ENCODE measurements at regions not wholly inside any gene's neighbourhood (a gene's known extent, or its start where the extent isn't known, plus 50 kb on each side); places are given as distances from the start of the nearest gene placed in this dataset.

GRCh38 chr10:131544495-131544894, 233.0 kb upstream of the TCERG1L start:
- H3K4me2 ChIP-seq (ENCODE audit: insufficient read depth, insufficient read length, low read length) = no peak overlapping the region
- H4K91ac ChIP-seq (ENCODE audit: insufficient read length, low read depth, low read length) = no peak overlapping the region
- Mint-ChIP-seq H3K4me1 (peaks cover 8 to 13% of the 10 kb centered on the region in 2 experiments), H3K36me3 (ENCODE audit: insufficient read depth in 1 of 3, low read depth in 3 of 3) (no peaks in the 10 kb centered on the region), H3K27ac (no peak overlapping the region; a peak in 2 of 7 replicates), H3K4me3 (no peak overlapping the region), H3K9me3 (no peaks in the 10 kb centered on the region), H3K27me3 (ENCODE audit: low read depth) (no peaks in the 10 kb centered on the region; the same call in none of the 2 replicates)
- no peak overlapping the region for H3T11ph ChIP-seq (ENCODE audit: low read length)
- no peaks in the 10 kb centered on the region for H3K9me3 ChIP-seq (ENCODE audit: control insufficient read depth, low read depth, low read length)
- WGBS (ENCODE audit: extremely low coverage, insufficient read length, low lambda C conversion rate) = no CpG with 5 or more reads among the region's 8 CpGs
- H2BK20ac ChIP-seq (ENCODE audit: low read depth, low read length, poor library complexity, severe bottlenecking) = no peak overlapping the region
- no peaks in the 10 kb centered on the region for H4K20me1 ChIP-seq (ENCODE audit: control insufficient read depth, insufficient read depth, insufficient read length)
- no peak overlapping the region for H3K23ac ChIP-seq (ENCODE audit: insufficient read length, low read depth, low read length)
- H3K79me2 ChIP-seq (ENCODE audit: insufficient read depth, low read length) = no peaks in the 10 kb centered on the region
- no peak overlapping the region for H3K4ac ChIP-seq (ENCODE audit: low read depth, low read length)
- no peak overlapping the region for H4K5ac ChIP-seq (ENCODE audit: insufficient read length, low read depth, low read length)
- H3K18ac ChIP-seq (ENCODE audit: insufficient read length, low read depth, low read length) = no peak overlapping the region
- DNase-seq = no peak
- no peak overlapping the region for H3K27ac ChIP-seq (ENCODE audit: insufficient read length, low read depth, low read length)
- no peaks in the 10 kb centered on the region for H3K23me2 ChIP-seq (ENCODE audit: insufficient read length, low read depth, low read length, poor library complexity, severe bottlenecking)
- H3K27me3 ChIP-seq (ENCODE audit: insufficient read depth, low read length) = no peaks in the 10 kb centered on the region
- no peak overlapping the region for H3K56ac ChIP-seq (ENCODE audit: insufficient read length, low read depth, low read length)
- no peak overlapping the region for H2BK5ac ChIP-seq (ENCODE audit: insufficient read length, low read length)
- H2BK15ac ChIP-seq (ENCODE audit: low read depth, low read length) = no peak overlapping the region
- no peak overlapping the region for H2BK12ac ChIP-seq (ENCODE audit: insufficient read length, low read depth, low read length)
- H2BK120ac ChIP-seq (ENCODE audit: low read depth, low read length, poor library complexity, severe bottlenecking) = no peak overlapping the region
- H3K79me1 ChIP-seq (ENCODE audit: insufficient read depth, low read depth, low read length, poor library complexity, severe bottlenecking) = no peaks in the 10 kb centered on the region
- no peak overlapping the region for H3K9ac ChIP-seq (ENCODE audit: extremely low read depth, insufficient read length, low read length)
- no peak overlapping the region for H2AK5ac ChIP-seq (ENCODE audit: insufficient read length, low read length)
- H2AFZ ChIP-seq (ENCODE audit: low read length) = no peak overlapping the region
- no peak overlapping the region for H3K14ac ChIP-seq (ENCODE audit: insufficient read depth, low read length)
- no peaks in the 10 kb centered on the region; the same call in 1 of the 2 replicates for H3K4me1 ChIP-seq (ENCODE audit: insufficient read depth, low read length)
- no peak overlapping the region for H4K8ac ChIP-seq (replicated peaks; ENCODE audit: insufficient read length, low read depth, low read length)
- TF ChIP-seq CTCF (conservative IDR thresholded peaks at IDR 0.05) = no peak
